ENCODE measurements at regions not wholly inside any gene's neighbourhood (a gene's known extent, or its start where the extent isn't known, plus 50 kb on each side); places are given as distances from the start of the nearest gene placed in this dataset.

DNA sequence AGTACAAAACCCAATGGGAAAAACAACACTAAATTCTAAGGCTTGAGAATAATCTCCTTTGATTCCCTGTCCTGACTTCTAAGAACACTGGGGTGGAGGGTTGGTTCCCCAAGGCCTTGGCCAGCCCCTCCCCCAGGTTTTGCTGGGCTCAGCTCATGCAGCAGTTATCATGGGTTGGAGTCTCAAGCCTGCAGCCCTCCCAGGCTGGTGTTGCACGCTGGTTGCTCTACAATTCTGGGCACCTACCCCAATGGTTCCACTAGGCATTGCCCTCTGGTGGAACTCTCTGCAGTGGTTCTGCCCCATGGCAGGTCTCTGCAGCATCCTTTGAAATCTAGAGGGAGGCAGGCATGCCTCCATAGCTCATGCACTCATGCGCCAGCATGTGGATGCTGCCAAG lies 184.4 kb upstream of the PALMD start (continued):
- TF ChIP-seq HDAC2 (IDR thresholded peaks at IDR 0.05; ENCODE audit: borderline replicate concordance in 1 of 2, low read depth in 2 of 2, low read length in 2 of 2) (no peak), BCL11A (IDR thresholded peaks at IDR 0.05; ENCODE audit: low read depth in 2 of 2, low read length in 2 of 2) (no peak)
